Stimulated activated CD4-positive, alpha-beta T cell treated with anti-CD3 and anti-CD28 coated beads, Interleukin-4, amount 100 ng/mL, for 1 hour (primary cell): ENCODE measurements at regions not wholly inside any gene's neighbourhood (a gene's known extent, or its start where the extent isn't known, plus 50 kb on each side); places are given as distances from the start of the nearest gene placed in this dataset.
"Not testable (repeated sequence)": the region's sequence is repeated elsewhere in the genome, so short reads cannot be mapped to it uniquely, and the experiment has no call there.

Experiments used
- DNase-seq: peaks from one replicate; pipeline ENCODE4 v3.0.0-alpha.2; 2020

GRCh38 chr22:34326901-34327300 is 406.6 kb upstream of the LARGE1 start:
- DNase-seq, result no peak

GRCh38 chr22:34330432-34330831 is 410.2 kb upstream of the LARGE1 start:
- DNase-seq, result no peak

GRCh38 chr22:34333285-34333684 is 413.0 kb upstream of the LARGE1 start:
- no peak for DNase-seq

GRCh38 chr22:34334893-34335292 is 414.6 kb upstream of the LARGE1 start:
- no peak for DNase-seq

- DNase-seq, result no peak
These were observed 424.4 kb upstream of the LARGE1 start for GRCh38 chr22:34344702-34345101.

GRCh38 chr22:34354071-34354817 is 434.0 kb upstream of the LARGE1 start:
- DNase-seq, result no peak

GRCh38 chr22:34356481-34356880 is 436.2 kb upstream of the LARGE1 start:
- no peak for DNase-seq

GRCh38 chr22:34370711-34371110 is 450.4 kb upstream of the LARGE1 start:
- no peak for DNase-seq

GRCh38 chr22:34379825-34380224 is 459.5 kb upstream of the LARGE1 start:
- DNase-seq, result no peak

- DNase-seq, result no peak
These were observed 460.3 kb upstream of the LARGE1 start for GRCh38 chr22:34380532-34380931.

GRCh38 chr22:34390400-34390799 is 470.1 kb upstream of the LARGE1 start:
- DNase-seq, result no peak

GRCh38 chr22:34395370-34395769 is 475.1 kb upstream of the LARGE1 start:
- DNase-seq, result no peak

- no peak for DNase-seq
These were observed 483.4 kb upstream of the LARGE1 start for GRCh38 chr22:34403667-34404066.

GRCh38 chr22:34410111-34410510 is 489.8 kb upstream of the LARGE1 start:
- no peak for DNase-seq

GRCh38 chr22:34414467-34415440 is 494.5 kb upstream of the LARGE1 start:
- no peak for DNase-seq

GRCh38 chr22:34416022-34416860 is 496.0 kb upstream of the LARGE1 start:
- DNase-seq, result no peak

- not testable (repeated sequence) for DNase-seq
These were observed 502.7 kb upstream of the LARGE1 start for GRCh38 chr22:34422948-34423347.

GRCh38 chr22:34427436-34427835 is 507.2 kb upstream of the LARGE1 start:
- no peak for DNase-seq

GRCh38 chr22:34427841-34428240 is 507.6 kb upstream of the LARGE1 start:
- no peak for DNase-seq

GRCh38 chr22:34429314-34429713 is 509.0 kb upstream of the LARGE1 start:
- DNase-seq, result no peak

- no peak for DNase-seq
These were observed 510.1 kb upstream of the LARGE1 start for GRCh38 chr22:34430386-34430785.

- DNase-seq, result no peak
These were observed 514.1 kb upstream of the LARGE1 start for GRCh38 chr22:34434371-34434770.

- DNase-seq, result no peak
These were observed 516.9 kb upstream of the LARGE1 start for GRCh38 chr22:34437140-34437539.
